GM12878 (cell line): ENCODE measurements at regions not wholly inside any gene's neighbourhood (a gene's known extent, or its start where the extent isn't known, plus 50 kb on each side); places are given as distances from the start of the nearest gene placed in this dataset.

Source experiments
- EP300 ChIP-seq, 2 experiments: fragments of 150-350 bp in 1 of 2; IDR thresholded peaks; 2 replicates each; pipeline ENCODE4 v1.6.1; 2011 to 2012; ENCODE audit warnings: low read depth in 2 of 2, low read length in 2 of 2, borderline replicate concordance in 1 of 2, improper control_type of control experiment in 1 of 2, inconsistent platforms in 1 of 2; ENCODE audit not compliant: control insufficient read depth in 1 of 2
- EZH2 ChIP-seq: IDR thresholded peaks from 2 replicates; pipeline ENCODE4 v1.6.1; 2012; ENCODE audit warnings: low read depth, mild to moderate bottlenecking, control low read depth, inconsistent platforms, low read length, borderline replicate concordance; ENCODE audit not compliant: control insufficient read depth
- FOXM1 ChIP-seq: IDR thresholded peaks from 2 replicates; pipeline ENCODE4 v1.6.1; 2012; ENCODE audit warnings: low read depth, mild to moderate bottlenecking, inconsistent platforms, low read length, moderate library complexity
- MXI1 ChIP-seq: fragments of 150-350 bp; IDR thresholded peaks from 2 replicates; pipeline ENCODE4 v1.6.1; 2011; ENCODE audit warnings: low read depth, mild to moderate bottlenecking, inconsistent platforms, low read length, improper control_type of control experiment
- NBN ChIP-seq: fragments of 450-650 bp; IDR thresholded peaks from 2 replicates; pipeline ENCODE4 v1.6.1; 2016
- POLR2A ChIP-seq: IDR thresholded peaks from 2 replicates; pipeline ENCODE4 v1.6.1; 2011; ENCODE audit warnings: low read depth, mild to moderate bottlenecking, low read length
- RCOR1 ChIP-seq: conservative IDR thresholded peaks from 2 replicates; pipeline ENCODE4 v1.6.1; 2012; ENCODE audit warnings: low read depth, low read length, improper control_type of control experiment
- RFX5 ChIP-seq: IDR thresholded peaks from 2 replicates; pipeline ENCODE4 v1.6.1; 2011; ENCODE audit warnings: low read depth, low read length, improper control_type of control experiment
- SMC3 ChIP-seq: IDR thresholded peaks from 2 replicates; pipeline ENCODE4 v1.6.1; 2011; ENCODE audit warnings: low read length, improper control_type of control experiment, borderline replicate concordance
- ZSCAN29 ChIP-seq: fragments of 450-650 bp; IDR thresholded peaks from 2 replicates; pipeline ENCODE4 v1.6.1; 2017; ENCODE audit warnings: mild to moderate bottlenecking, moderate library complexity
- TF ChIP-seq, protein P1 (sequence below), 3 experiments: IDR thresholded peaks in 2 of 3; conservative IDR thresholded peaks in 1 of 3; 2 replicates each; pipeline ENCODE4 v1.5.1; 2011; ENCODE audit warnings: low read depth in 3 of 3, low read length in 3 of 3, mild to moderate bottlenecking in 3 of 3, control low read depth in 2 of 3, moderate library complexity in 2 of 3, inconsistent platforms in 1 of 3, mixed read lengths in 1 of 3; ENCODE audit not compliant: control insufficient read depth in 2 of 3, insufficient read depth in 1 of 3; ENCODE audit errors: extremely low read depth in 1 of 3
- TF ChIP-seq, protein P2 (sequence below): IDR thresholded peaks from 2 replicates; pipeline ENCODE4 v1.6.1; 2012; ENCODE audit warnings: low read length, inconsistent platforms
- TF ChIP-seq, protein P3 (sequence below): IDR thresholded peaks from 2 replicates; pipeline ENCODE4 v1.6.1; 2011; ENCODE audit warnings: borderline replicate concordance, low read depth, mild to moderate bottlenecking, moderate library complexity, mixed read lengths, low read length; ENCODE audit not compliant: insufficient read depth; ENCODE audit errors: extremely low read length

DNA sequence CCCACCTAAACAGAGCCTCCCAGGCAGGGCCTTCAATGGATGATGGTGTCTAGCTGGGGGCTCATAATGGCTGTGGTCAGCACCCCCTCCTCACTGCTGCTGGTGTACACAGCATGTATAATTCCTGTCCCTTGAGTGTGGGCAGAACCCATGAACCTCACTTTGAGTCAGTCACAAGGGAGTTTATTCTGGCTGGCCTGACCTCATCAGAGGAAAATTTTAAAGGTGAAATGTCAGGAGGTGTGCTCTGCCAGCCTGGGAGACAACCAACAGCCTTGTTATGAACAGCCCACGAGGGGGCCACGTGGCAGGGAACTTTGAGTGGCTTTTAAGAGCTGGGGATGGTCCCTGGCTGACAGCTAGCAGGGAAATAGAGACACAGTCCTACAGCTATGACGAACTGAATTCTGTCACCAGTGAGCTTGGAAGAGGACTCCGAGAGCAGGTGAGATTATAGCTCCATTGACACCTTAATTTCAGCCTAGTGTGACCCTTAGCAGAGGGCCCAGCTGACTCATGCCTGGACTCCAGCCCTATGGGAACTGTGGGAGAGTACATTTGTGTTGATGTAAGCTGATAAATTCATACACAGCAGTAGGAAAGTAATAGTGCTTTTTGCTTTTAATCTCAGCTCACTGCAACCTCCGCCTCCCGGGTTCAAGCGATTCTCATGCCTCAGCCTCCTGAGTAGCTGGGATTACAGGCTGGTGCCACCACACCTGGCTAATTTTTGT is 73.5 kb upstream of the RUNX3 start:
- TF ChIP-seq, protein P1, sequence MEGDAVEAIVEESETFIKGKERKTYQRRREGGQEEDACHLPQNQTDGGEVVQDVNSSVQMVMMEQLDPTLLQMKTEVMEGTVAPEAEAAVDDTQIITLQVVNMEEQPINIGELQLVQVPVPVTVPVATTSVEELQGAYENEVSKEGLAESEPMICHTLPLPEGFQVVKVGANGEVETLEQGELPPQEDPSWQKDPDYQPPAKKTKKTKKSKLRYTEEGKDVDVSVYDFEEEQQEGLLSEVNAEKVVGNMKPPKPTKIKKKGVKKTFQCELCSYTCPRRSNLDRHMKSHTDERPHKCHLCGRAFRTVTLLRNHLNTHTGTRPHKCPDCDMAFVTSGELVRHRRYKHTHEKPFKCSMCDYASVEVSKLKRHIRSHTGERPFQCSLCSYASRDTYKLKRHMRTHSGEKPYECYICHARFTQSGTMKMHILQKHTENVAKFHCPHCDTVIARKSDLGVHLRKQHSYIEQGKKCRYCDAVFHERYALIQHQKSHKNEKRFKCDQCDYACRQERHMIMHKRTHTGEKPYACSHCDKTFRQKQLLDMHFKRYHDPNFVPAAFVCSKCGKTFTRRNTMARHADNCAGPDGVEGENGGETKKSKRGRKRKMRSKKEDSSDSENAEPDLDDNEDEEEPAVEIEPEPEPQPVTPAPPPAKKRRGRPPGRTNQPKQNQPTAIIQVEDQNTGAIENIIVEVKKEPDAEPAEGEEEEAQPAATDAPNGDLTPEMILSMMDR (IDR thresholded peaks at IDR 0.05 in 2 of 3, conservative IDR thresholded peaks at IDR 0.05 in 1 of 3; ENCODE audit: control insufficient read depth in 2 of 3, extremely low read depth in 1 of 3, insufficient read depth in 1 of 3, low read depth in 3 of 3, low read length in 3 of 3): no peak
- TF ChIP-seq MXI1: no peak
- no peak for TF ChIP-seq RCOR1
- TF ChIP-seq RFX5: no peak
- TF ChIP-seq EZH2: no peak
- TF ChIP-seq, protein P2, sequence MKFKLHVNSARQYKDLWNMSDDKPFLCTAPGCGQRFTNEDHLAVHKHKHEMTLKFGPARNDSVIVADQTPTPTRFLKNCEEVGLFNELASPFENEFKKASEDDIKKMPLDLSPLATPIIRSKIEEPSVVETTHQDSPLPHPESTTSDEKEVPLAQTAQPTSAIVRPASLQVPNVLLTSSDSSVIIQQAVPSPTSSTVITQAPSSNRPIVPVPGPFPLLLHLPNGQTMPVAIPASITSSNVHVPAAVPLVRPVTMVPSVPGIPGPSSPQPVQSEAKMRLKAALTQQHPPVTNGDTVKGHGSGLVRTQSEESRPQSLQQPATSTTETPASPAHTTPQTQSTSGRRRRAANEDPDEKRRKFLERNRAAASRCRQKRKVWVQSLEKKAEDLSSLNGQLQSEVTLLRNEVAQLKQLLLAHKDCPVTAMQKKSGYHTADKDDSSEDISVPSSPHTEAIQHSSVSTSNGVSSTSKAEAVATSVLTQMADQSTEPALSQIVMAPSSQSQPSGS: no peak
- TF ChIP-seq SMC3: no peak
- TF ChIP-seq FOXM1: no peak
- no peak for TF ChIP-seq POLR2A
- no peak for TF ChIP-seq NBN
- TF ChIP-seq, protein P3, sequence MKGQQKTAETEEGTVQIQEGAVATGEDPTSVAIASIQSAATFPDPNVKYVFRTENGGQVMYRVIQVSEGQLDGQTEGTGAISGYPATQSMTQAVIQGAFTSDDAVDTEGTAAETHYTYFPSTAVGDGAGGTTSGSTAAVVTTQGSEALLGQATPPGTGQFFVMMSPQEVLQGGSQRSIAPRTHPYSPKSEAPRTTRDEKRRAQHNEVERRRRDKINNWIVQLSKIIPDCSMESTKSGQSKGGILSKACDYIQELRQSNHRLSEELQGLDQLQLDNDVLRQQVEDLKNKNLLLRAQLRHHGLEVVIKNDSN: no peak
- no peak for TF ChIP-seq ZSCAN29
- no peak for TF ChIP-seq EP300 (IDR thresholded peaks at IDR 0.05; ENCODE audit: borderline replicate concordance in 1 of 2, control insufficient read depth in 1 of 2, low read depth in 2 of 2, low read length in 2 of 2)
